ENCODE measurements at regions not wholly inside any gene's neighbourhood (a gene's known extent, or its start where the extent isn't known, plus 50 kb on each side); places are given as distances from the start of the nearest gene placed in this dataset.

- H3K4ac ChIP-seq (replicated peaks; ENCODE audit: insufficient read length, low read depth, low read length), result no peak overlapping the region
- H3K79me2 ChIP-seq (ENCODE audit: control insufficient read depth in 1 of 2, insufficient read depth in 2 of 2, low read length in 2 of 2), result no peaks in the 10 kb centered on the region
- no peak overlapping the region for H3K14ac ChIP-seq (ENCODE audit: insufficient read length)
- WGBS, 2 experiments (ENCODE audit: extremely low coverage in 1 of 2, insufficient coverage in 1 of 2, insufficient read length in 1 of 2, insufficient replicate concordance in 2 of 2, low coverage in 1 of 2, low lambda C conversion rate in 2 of 2, missing lambda C conversion rate in 1 of 2), result 92% methylated on average over 1 of the region's 1 CpG; no CpG with 5 or more reads in 1 of the 2 experiments
- H3K9me3 ChIP-seq (ENCODE audit: insufficient read depth in 2 of 2, low read depth in 1 of 2, low read length in 1 of 2), result peaks cover 0 to 12% of the 10 kb centered on the region in 2 experiments; a peak in 2 of 4 replicates
- H4K91ac ChIP-seq (replicated peaks; ENCODE audit: insufficient read length, low read length), result no peak overlapping the region
- H2BK5ac ChIP-seq (ENCODE audit: low read depth, low read length), result no peak overlapping the region
- H3K18ac ChIP-seq (ENCODE audit: extremely low read depth, low read length), result no peak overlapping the region
- DNase-seq (ENCODE audit: low read depth in 1 of 2, low spot score in 2 of 2), result no peak
- H2BK120ac ChIP-seq (replicated peaks; ENCODE audit: low read depth, low read length), result no peak overlapping the region
- no peak overlapping the region for H3K4me2 ChIP-seq (ENCODE audit: insufficient read depth in 1 of 2, low read depth in 2 of 2, low read length in 2 of 2)
- H3K27me3 ChIP-seq (replicated peaks in 1 of 4; ENCODE audit: control insufficient read depth in 3 of 4, extremely low read depth in 1 of 4, insufficient read depth in 3 of 4, low read length in 3 of 4), result no peaks in the 10 kb centered on the region
- H4K20me1 ChIP-seq (replicated peaks in 1 of 2; ENCODE audit: control insufficient read depth in 1 of 2, insufficient read depth in 2 of 2, low read length in 2 of 2), result no peaks in the 10 kb centered on the region
- H3K36me3 ChIP-seq (ENCODE audit: control insufficient read depth in 2 of 4, insufficient read depth in 4 of 4, low read length in 3 of 4), result no peaks in the 10 kb centered on the region
- POLR2A ChIA-PET (ENCODE audit: partially characterized antibody), result no interaction called here
- no peaks in the 10 kb centered on the region for H3K23me2 ChIP-seq (ENCODE audit: low read depth, low read length)
- H3K79me1 ChIP-seq (ENCODE audit: low read depth, low read length), result no peaks in the 10 kb centered on the region
- CTCF ChIA-PET (ENCODE audit: partially characterized antibody), result no interaction called here
- H4K8ac ChIP-seq (ENCODE audit: extremely low read depth, insufficient read depth, low read length), result no peak overlapping the region
- H2BK20ac ChIP-seq (ENCODE audit: low read length), result no peak overlapping the region
- no peak overlapping the region for H3K23ac ChIP-seq (ENCODE audit: insufficient read length)
- H3K56ac ChIP-seq (replicated peaks; ENCODE audit: insufficient read length, low read depth, low read length), result no peak overlapping the region
- no peak overlapping the region for H3K4me3 ChIP-seq (ENCODE audit: extremely low read depth in 1 of 4, insufficient read depth in 2 of 4, low read depth in 3 of 4, low read length in 4 of 4)
- H3K9ac ChIP-seq (replicated peaks in 1 of 4; ENCODE audit: extremely low read depth in 1 of 4, low read depth in 3 of 4, low read length in 3 of 4), result no peak overlapping the region
- no peak overlapping the region for H2BK15ac ChIP-seq (ENCODE audit: low read length)
- no peak for FAIRE-seq
- H4K5ac ChIP-seq (ENCODE audit: insufficient read length, low read depth, low read length), result no peak overlapping the region
- no peak overlapping the region for H3K27ac ChIP-seq (ENCODE audit: low read depth, low read length)
- H2AFZ ChIP-seq (ENCODE audit: low read length), result no peak overlapping the region
- no peaks in the 10 kb centered on the region for H3K4me1 ChIP-seq (replicated peaks in 1 of 4; ENCODE audit: control insufficient read depth in 3 of 4, insufficient read depth in 4 of 4, low read length in 3 of 4)
- H2BK12ac ChIP-seq (ENCODE audit: low read depth, low read length), result no peak overlapping the region
- H2AK5ac ChIP-seq (ENCODE audit: low read depth, low read length), result no peak overlapping the region
- TF ChIP-seq RFX5 (IDR thresholded peaks at IDR 0.05; ENCODE audit: borderline replicate concordance, low read depth, low read length) (no peak), MAFK (IDR thresholded peaks at IDR 0.05; ENCODE audit: low read depth, low read length) (no peak), EP300 (IDR thresholded peaks at IDR 0.05; ENCODE audit: borderline replicate concordance in 1 of 2, low read depth in 2 of 2, low read length in 2 of 2) (no peak), TBP (IDR thresholded peaks at IDR 0.05; ENCODE audit: low read depth, low read length) (no peak), SIRT6 (IDR thresholded peaks at IDR 0.05; ENCODE audit: low read length) (no peak), POLR2AphosphoS5 (IDR thresholded peaks at IDR 0.05; ENCODE audit: low read depth, low read length) (no peak), SRF (IDR thresholded peaks at IDR 0.05; ENCODE audit: low read depth, low read length) (no peak), TCF12 (IDR thresholded peaks at IDR 0.05; ENCODE audit: low read depth, low read length) (no peak), NRF1 (IDR thresholded peaks at IDR 0.05; ENCODE audit: low read depth, low read length) (no peak)
Measured at GRCh38 chr20:22093122-22093521, 387.7 kb downstream of the PAX1 start.

Measured in H1 (cell line).